Keratinocyte (primary cell): ENCODE measurements at regions not wholly inside any gene's neighbourhood (a gene's known extent, or its start where the extent isn't known, plus 50 kb on each side); places are given as distances from the start of the nearest gene placed in this dataset.

ENCODE experiments used
- DNase-seq: peaks from one replicate; pipeline ENCODE4 v3.0.0-alpha.2; 2011; ENCODE audit warnings: low read depth, missing footprints, low spot score
- FAIRE-seq: peaks from 2 replicates; lab custom pipeline; 2011; peaks lifted over from hg19 to GRCh38; lab: Jason Lieb, UNC
- H2AFZ ChIP-seq: 2 replicates; pipeline ENCODE4 v1.6.0; 2012; ENCODE audit warnings: low read length, control low read depth, inconsistent platforms; ENCODE audit not compliant: control insufficient read depth
- H3K27ac ChIP-seq: 2 replicates; pipeline ENCODE4 v1.5.1; 2011; ENCODE audit warnings: low read length; ENCODE audit not compliant: control insufficient read depth, insufficient read depth
- H3K27me3 ChIP-seq: 3 replicates; pipeline ENCODE4 v1.6.0; 2011; ENCODE audit warnings: low read length; ENCODE audit not compliant: control insufficient read depth, insufficient read depth; ENCODE audit errors: extremely low read depth
- H3K36me3 ChIP-seq, 2 experiments: 2 replicates in 1 of 2; 3 replicates in 1 of 2; pipeline ENCODE4 v1.5.1; 2011; ENCODE audit warnings: low read length in 2 of 2, mild to moderate bottlenecking in 1 of 2; ENCODE audit not compliant: control insufficient read depth in 2 of 2, insufficient read depth in 2 of 2; ENCODE audit errors: extremely low read depth in 1 of 2
- H3K4me1 ChIP-seq: 3 replicates; pipeline ENCODE4 v1.5.1; 2011; ENCODE audit warnings: low read length; ENCODE audit not compliant: control insufficient read depth, insufficient read depth; ENCODE audit errors: extremely low read depth
- H3K4me2 ChIP-seq: 3 replicates; pipeline ENCODE4 v1.6.0; 2011; ENCODE audit warnings: low read depth, low read length; ENCODE audit not compliant: control insufficient read depth, insufficient read depth; ENCODE audit errors: extremely low read depth
- H3K4me3 ChIP-seq, 3 experiments: fragments of 200-600 bp in 1 of 3; sonication (generic) in 1 of 3; 2 replicates in 2 of 3; 3 replicates in 1 of 3; pipeline ENCODE4 v1.5.1; 2011 to 2016; ENCODE audit warnings: low read length in 3 of 3, mild to moderate bottlenecking in 3 of 3, control low read depth in 2 of 3, inconsistent platforms in 1 of 3, low read depth in 1 of 3, mixed read lengths in 1 of 3, mixed run types in 1 of 3, moderate library complexity in 1 of 3; ENCODE audit not compliant: control insufficient read depth in 2 of 3, insufficient read depth in 2 of 3; ENCODE audit errors: extremely low read depth in 1 of 3
- H3K79me2 ChIP-seq: 2 replicates; pipeline ENCODE4 v1.6.0; 2012; ENCODE audit warnings: low read length; ENCODE audit not compliant: control insufficient read depth, insufficient read depth
- H3K9ac ChIP-seq: 3 replicates; pipeline ENCODE4 v1.6.0; 2011; ENCODE audit warnings: low read length; ENCODE audit not compliant: control insufficient read depth, insufficient read depth; ENCODE audit errors: extremely low read depth
- H3K9me1 ChIP-seq: 3 replicates; pipeline ENCODE4 v1.6.0; 2011; ENCODE audit warnings: low read length; ENCODE audit not compliant: control insufficient read depth, insufficient read depth; ENCODE audit errors: extremely low read depth
- H3K9me3 ChIP-seq: 2 replicates; pipeline ENCODE4 v1.5.1; 2012; ENCODE audit warnings: low read depth, low read length; ENCODE audit not compliant: control insufficient read depth
- H4K20me1 ChIP-seq: 3 replicates; pipeline ENCODE4 v1.6.0; 2011; ENCODE audit warnings: low read length; ENCODE audit not compliant: control insufficient read depth, insufficient read depth; ENCODE audit errors: extremely low read depth
- EZH2 ChIP-seq: IDR thresholded peaks from one replicate; pipeline ENCODE4 v1.6.1; 2012; ENCODE audit warnings: inconsistent platforms, mild to moderate bottlenecking, low read length, moderate library complexity
- dilution Hi-C: fragments of 300-500 bp; cut with MboI; formaldehyde crosslinking; loops from one replicate; pipeline ENCODE4 v1.7.0; 2020; ENCODE audit warnings: low sequenced_read_pairs; ENCODE audit not compliant: extremely low pct_ligation_motif_present
- TF ChIP-seq, protein P1 (sequence below), 3 experiments: IDR thresholded peaks in 1 of 3; conservative IDR thresholded peaks in 1 of 3; optimal IDR thresholded peaks in 1 of 3; 2 replicates in 2 of 3; 3 replicates in 1 of 3; pipeline versions ENCODE3 to v1.5.1; 2011; ENCODE audit warnings: low read length in 3 of 3, mild to moderate bottlenecking in 3 of 3, moderate library complexity in 2 of 3, control low read depth in 1 of 3, inconsistent platforms in 1 of 3; ENCODE audit not compliant: insufficient read depth in 2 of 3; ENCODE audit errors: extremely low read depth in 1 of 3

DNA sequence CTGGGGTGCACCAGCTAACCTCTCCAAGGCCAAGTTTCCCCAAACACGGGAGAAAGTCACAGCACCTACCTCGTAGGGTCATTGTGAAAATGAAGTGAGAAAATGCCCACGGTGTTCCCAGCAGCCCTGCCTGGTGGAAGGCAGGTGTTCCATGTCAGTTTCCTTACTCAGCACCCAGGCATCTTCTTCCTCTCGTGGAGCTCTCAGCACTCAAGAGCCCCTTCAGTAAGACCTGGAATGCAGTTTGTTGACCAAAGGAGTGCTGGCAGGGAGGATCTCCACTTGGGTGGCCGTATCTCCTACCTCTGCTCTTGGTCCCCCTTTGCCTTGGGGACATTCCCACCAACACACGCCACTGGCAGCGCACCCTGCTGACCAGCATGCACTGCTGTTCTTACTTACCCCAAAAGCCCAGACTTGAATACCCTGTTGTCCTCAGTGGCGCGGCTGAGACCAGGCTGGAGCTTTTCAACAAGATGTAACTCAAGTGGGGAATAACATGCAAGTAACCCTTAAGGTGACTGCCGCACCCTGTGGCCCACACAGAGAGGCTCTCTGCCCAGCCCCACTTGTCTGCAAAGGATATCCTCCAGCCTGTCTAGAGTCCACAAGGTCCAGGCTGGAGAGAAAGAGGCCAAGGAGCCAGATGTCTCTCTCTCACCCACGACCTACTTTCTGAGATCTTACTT lies 201.2 kb upstream of the TMEM45B start:
- Histone ChIP-seq H3K27ac (no peak overlapping the region), H3K4me3 (no peak overlapping the region)
- dilution Hi-C loops = no loop called here

DNA sequence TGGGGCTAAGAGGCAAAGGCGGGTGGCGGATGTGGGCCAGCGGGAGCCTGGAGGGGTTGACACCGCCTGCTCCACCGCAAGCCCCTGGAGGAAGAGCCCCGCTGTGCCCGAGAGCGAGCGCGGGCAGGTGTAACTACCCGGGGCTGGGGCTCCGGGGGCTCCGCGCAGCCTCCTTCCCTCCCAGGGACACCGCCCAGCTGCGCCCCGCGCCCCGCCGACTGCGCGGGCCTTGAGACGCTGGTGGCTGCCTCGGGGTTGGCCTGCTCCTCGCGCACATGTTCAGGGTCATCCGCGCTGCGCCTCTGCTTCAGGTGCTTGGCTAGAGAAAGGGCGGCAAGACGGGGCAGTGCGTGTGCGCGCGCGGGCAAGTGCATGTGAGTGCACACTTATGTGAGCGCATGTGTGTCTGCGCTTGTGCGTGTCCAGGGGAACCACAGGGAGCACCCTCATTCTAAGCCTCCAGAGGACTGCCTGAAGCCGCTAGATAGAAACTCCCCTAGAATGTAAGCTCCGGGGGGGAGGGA lies 197.5 kb upstream of the TMEM45B start:
- no peaks in the 10 kb centered on the region for H4K20me1 ChIP-seq
- H3K79me2 ChIP-seq = no peaks in the 10 kb centered on the region
- no peak overlapping the region for H2AFZ ChIP-seq
- H3K4me3 ChIP-seq = no peak overlapping the region
- H3K4me1 ChIP-seq = peaks cover 10% of the 10 kb centered on the region
- H3K9ac ChIP-seq = no peak overlapping the region
- DNase-seq (no peak), FAIRE-seq (no peak)
- no peak for TF ChIP-seq EZH2
- TF ChIP-seq, protein P1, sequence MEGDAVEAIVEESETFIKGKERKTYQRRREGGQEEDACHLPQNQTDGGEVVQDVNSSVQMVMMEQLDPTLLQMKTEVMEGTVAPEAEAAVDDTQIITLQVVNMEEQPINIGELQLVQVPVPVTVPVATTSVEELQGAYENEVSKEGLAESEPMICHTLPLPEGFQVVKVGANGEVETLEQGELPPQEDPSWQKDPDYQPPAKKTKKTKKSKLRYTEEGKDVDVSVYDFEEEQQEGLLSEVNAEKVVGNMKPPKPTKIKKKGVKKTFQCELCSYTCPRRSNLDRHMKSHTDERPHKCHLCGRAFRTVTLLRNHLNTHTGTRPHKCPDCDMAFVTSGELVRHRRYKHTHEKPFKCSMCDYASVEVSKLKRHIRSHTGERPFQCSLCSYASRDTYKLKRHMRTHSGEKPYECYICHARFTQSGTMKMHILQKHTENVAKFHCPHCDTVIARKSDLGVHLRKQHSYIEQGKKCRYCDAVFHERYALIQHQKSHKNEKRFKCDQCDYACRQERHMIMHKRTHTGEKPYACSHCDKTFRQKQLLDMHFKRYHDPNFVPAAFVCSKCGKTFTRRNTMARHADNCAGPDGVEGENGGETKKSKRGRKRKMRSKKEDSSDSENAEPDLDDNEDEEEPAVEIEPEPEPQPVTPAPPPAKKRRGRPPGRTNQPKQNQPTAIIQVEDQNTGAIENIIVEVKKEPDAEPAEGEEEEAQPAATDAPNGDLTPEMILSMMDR (optimal IDR thresholded peaks at IDR 0.05 in 1 of 3, IDR thresholded peaks at IDR 0.05 in 1 of 3, conservative IDR thresholded peaks at IDR 0.05 in 1 of 3; ENCODE audit: extremely low read depth in 1 of 3, insufficient read depth in 2 of 3, low read length in 3 of 3) = no peak
- H3K36me3 ChIP-seq = no peaks in the 10 kb centered on the region
- no peaks in the 10 kb centered on the region for H3K27me3 ChIP-seq
- dilution Hi-C loops = no loop called here
- H3K9me1 ChIP-seq = no peaks in the 10 kb centered on the region
- no peaks in the 10 kb centered on the region for H3K9me3 ChIP-seq
- H3K27ac ChIP-seq = no peak overlapping the region
- H3K4me2 ChIP-seq = no peak overlapping the region

More for the DNA sequence above, 201.2 kb upstream of the TMEM45B start:
- H4K20me1 ChIP-seq = no peaks in the 10 kb centered on the region
- no peaks in the 10 kb centered on the region for H3K9me3 ChIP-seq
- H3K9me1 ChIP-seq = no peaks in the 10 kb centered on the region
- no peak overlapping the region for H3K9ac ChIP-seq
- DNase-seq (no peak), FAIRE-seq (no peak)
- no peaks in the 10 kb centered on the region for H3K79me2 ChIP-seq
- no peak overlapping the region for H3K4me2 ChIP-seq
- H3K4me1 ChIP-seq = peaks cover 12% of the 10 kb centered on the region
- TF ChIP-seq, protein P1 (optimal IDR thresholded peaks at IDR 0.05 in 1 of 3, IDR thresholded peaks at IDR 0.05 in 1 of 3, conservative IDR thresholded peaks at IDR 0.05 in 1 of 3; ENCODE audit: extremely low read depth in 1 of 3, insufficient read depth in 2 of 3, low read length in 3 of 3) = no peak
- TF ChIP-seq EZH2 = no peak
- H2AFZ ChIP-seq = no peak overlapping the region
- H3K36me3 ChIP-seq = no peaks in the 10 kb centered on the region
- no peaks in the 10 kb centered on the region for H3K27me3 ChIP-seq
